ENCODE measurements at regions not wholly inside any gene's neighbourhood (a gene's known extent, or its start where the extent isn't known, plus 50 kb on each side); places are given as distances from the start of the nearest gene placed in this dataset.

- no peak for DNase-seq (ENCODE audit: low read depth in 3 of 3, low spot score in 2 of 3)
Observed at GRCh38 chr11:11141065-11141464, 212.0 kb downstream of the CSNK2A3 start.

- DNase-seq (ENCODE audit: low read depth in 3 of 3, low spot score in 2 of 3): no peak
Observed at GRCh38 chr11:11140510-11140909, 212.5 kb downstream of the CSNK2A3 start.

GRCh38 chr11:11137339-11137738 is 215.7 kb downstream of the CSNK2A3 start:
- no peak for DNase-seq (ENCODE audit: low read depth in 3 of 3, low spot score in 2 of 3)

GRCh38 chr11:11135820-11136476 is 217.1 kb downstream of the CSNK2A3 start:
- DNase-seq (ENCODE audit: low read depth in 3 of 3, low spot score in 2 of 3): no peak

GRCh38 chr11:11129118-11129517 is 223.9 kb downstream of the CSNK2A3 start:
- no peak for DNase-seq (ENCODE audit: low read depth in 3 of 3, low spot score in 2 of 3)

GRCh38 chr11:11125618-11126017 is 227.4 kb downstream of the CSNK2A3 start:
- no peak for DNase-seq (ENCODE audit: low read depth in 3 of 3, low spot score in 2 of 3)

- DNase-seq (ENCODE audit: low read depth in 3 of 3, low spot score in 2 of 3): no peak
Observed at GRCh38 chr11:11122749-11123148, 230.3 kb downstream of the CSNK2A3 start.

GRCh38 chr11:11119917-11120316 is 233.1 kb downstream of the CSNK2A3 start:
- no peak for DNase-seq (ENCODE audit: low read depth in 3 of 3, low spot score in 2 of 3)

- no peak for DNase-seq (ENCODE audit: low read depth in 3 of 3, low spot score in 2 of 3)
Observed at GRCh38 chr11:11117730-11118129, 235.3 kb downstream of the CSNK2A3 start.

- no peak for DNase-seq (ENCODE audit: low read depth in 3 of 3, low spot score in 2 of 3)
Observed at GRCh38 chr11:11115475-11115874, 237.6 kb downstream of the CSNK2A3 start.

GRCh38 chr11:11113626-11114025 is 239.4 kb downstream of the CSNK2A3 start:
- DNase-seq (ENCODE audit: low read depth in 3 of 3, low spot score in 2 of 3): no peak

GRCh38 chr11:11108026-11108425 is 245.0 kb downstream of the CSNK2A3 start:
- no peak for DNase-seq (ENCODE audit: low read depth in 3 of 3, low spot score in 2 of 3)

GRCh38 chr11:11107076-11107723 is 245.8 kb downstream of the CSNK2A3 start:
- no peak for DNase-seq (ENCODE audit: low read depth in 3 of 3, low spot score in 2 of 3)

GRCh38 chr11:11105361-11105760 is 247.5 kb upstream of the ZBED5 start:
- DNase-seq (ENCODE audit: low read depth in 3 of 3, low spot score in 2 of 3): no peak

GRCh38 chr11:11095831-11096723 is 238.2 kb upstream of the ZBED5 start:
- no peak for DNase-seq (ENCODE audit: low read depth in 3 of 3, low spot score in 2 of 3)

GRCh38 chr11:11090495-11090894 is 232.6 kb upstream of the ZBED5 start:
- DNase-seq (ENCODE audit: low read depth in 3 of 3, low spot score in 2 of 3): no peak

- no peak for DNase-seq (ENCODE audit: low read depth in 3 of 3, low spot score in 2 of 3)
Observed at GRCh38 chr11:11089805-11090204, 232.0 kb upstream of the ZBED5 start.

- DNase-seq (ENCODE audit: low read depth in 3 of 3, low spot score in 2 of 3): no peak
Observed at GRCh38 chr11:11086979-11087378, 229.1 kb upstream of the ZBED5 start.

- no peak for DNase-seq (ENCODE audit: low read depth in 3 of 3, low spot score in 2 of 3)
Observed at GRCh38 chr11:11085580-11085979, 227.7 kb upstream of the ZBED5 start.

- DNase-seq (ENCODE audit: low read depth in 3 of 3, low spot score in 2 of 3): no peak
Observed at GRCh38 chr11:11084337-11084736, 226.5 kb upstream of the ZBED5 start.

- DNase-seq (ENCODE audit: low read depth in 3 of 3, low spot score in 2 of 3): no peak
Observed at GRCh38 chr11:11083441-11083840, 225.6 kb upstream of the ZBED5 start.

GRCh38 chr11:11082646-11083045 is 224.8 kb upstream of the ZBED5 start:
- no peak for DNase-seq (ENCODE audit: low read depth in 3 of 3, low spot score in 2 of 3)

Measured in right renal cortex interstitium (tissue), 3 donors.